Fibroblast of lung (primary cell): ENCODE measurements at regions not wholly inside any gene's neighbourhood (a gene's known extent, or its start where the extent isn't known, plus 50 kb on each side); places are given as distances from the start of the nearest gene placed in this dataset.

Experiments
- DNase-seq, 2 donors: peaks; one replicate each; pipeline versions ENCODE4 v3.0.0 to v3.0.0-alpha.2; 2010; ENCODE audit warnings: low read depth in 2 of 2
- H2AFZ ChIP-seq: 2 replicates; pipeline ENCODE4 v1.5.1; 2012; ENCODE audit warnings: low read length, control low read depth, inconsistent platforms
- H3K27ac ChIP-seq: 2 replicates; pipeline ENCODE4 v1.5.1; 2011; ENCODE audit warnings: low read length, control low read depth; ENCODE audit not compliant: insufficient read depth
- H3K27me3 ChIP-seq: 2 replicates; pipeline ENCODE4 v1.5.1; 2011; ENCODE audit warnings: mild to moderate bottlenecking, low read length; ENCODE audit not compliant: control insufficient read depth, insufficient read depth
- H3K36me3 ChIP-seq: 2 replicates; pipeline ENCODE4 v1.5.1; 2011; ENCODE audit warnings: low read length; ENCODE audit not compliant: control insufficient read depth, insufficient read depth
- H3K4me1 ChIP-seq: 2 replicates; pipeline ENCODE4 v1.5.1; 2011; ENCODE audit warnings: low read length; ENCODE audit not compliant: control insufficient read depth, insufficient read depth; ENCODE audit errors: extremely low read depth
- H3K4me2 ChIP-seq: 2 replicates; pipeline ENCODE4 v1.5.1; 2011; ENCODE audit warnings: low read length, control low read depth; ENCODE audit not compliant: insufficient read depth; ENCODE audit errors: extremely low read depth
- H3K4me3 ChIP-seq, 4 experiments: fragments of 200-600 bp in 1 of 4; sonication (generic) in 1 of 4; replicated peaks in 1 of 4; 2 replicates each; pipeline ENCODE4 v1.5.1; 2011 to 2016; ENCODE audit warnings: low read length in 4 of 4, low read depth in 3 of 4, mild to moderate bottlenecking in 3 of 4, control low read depth in 2 of 4, inconsistent platforms in 1 of 4, mixed read lengths in 1 of 4; ENCODE audit not compliant: insufficient read depth in 1 of 4; ENCODE audit errors: control extremely low read depth in 1 of 4
- H3K79me2 ChIP-seq: 2 replicates; pipeline ENCODE4 v1.5.1; 2012; ENCODE audit warnings: mild to moderate bottlenecking, low read length, inconsistent platforms; ENCODE audit not compliant: control insufficient read depth, insufficient read depth
- H3K9ac ChIP-seq: 2 replicates; pipeline ENCODE4 v1.5.1; 2011; ENCODE audit warnings: mild to moderate bottlenecking, low read length, control low read depth; ENCODE audit not compliant: insufficient read depth
- H3K9me3 ChIP-seq: 2 replicates; pipeline ENCODE4 v1.5.1; 2012; ENCODE audit warnings: low read depth, low read length; ENCODE audit not compliant: control insufficient read depth, insufficient read depth
- H4K20me1 ChIP-seq: 2 replicates; pipeline ENCODE4 v1.5.1; 2011; ENCODE audit warnings: low read length; ENCODE audit not compliant: control insufficient read depth, insufficient read depth; ENCODE audit errors: extremely low read depth
- EZH2 ChIP-seq: IDR thresholded peaks from 2 replicates; pipeline ENCODE4 v1.5.1; 2012; ENCODE audit warnings: low read length, control low read depth, mild to moderate bottlenecking; ENCODE audit errors: missing control alignments
- TF ChIP-seq, protein P1 (sequence below), 2 donors: IDR thresholded peaks in 1 of 2; conservative IDR thresholded peaks in 1 of 2; 1 replicate in 1 of 2; 2 replicates in 1 of 2; pipeline ENCODE4 v1.5.1; 2011 to 2012; ENCODE audit warnings: low read length in 2 of 2, control low read depth in 1 of 2, inconsistent platforms in 1 of 2, low read depth in 1 of 2, mild to moderate bottlenecking in 1 of 2

DNA sequence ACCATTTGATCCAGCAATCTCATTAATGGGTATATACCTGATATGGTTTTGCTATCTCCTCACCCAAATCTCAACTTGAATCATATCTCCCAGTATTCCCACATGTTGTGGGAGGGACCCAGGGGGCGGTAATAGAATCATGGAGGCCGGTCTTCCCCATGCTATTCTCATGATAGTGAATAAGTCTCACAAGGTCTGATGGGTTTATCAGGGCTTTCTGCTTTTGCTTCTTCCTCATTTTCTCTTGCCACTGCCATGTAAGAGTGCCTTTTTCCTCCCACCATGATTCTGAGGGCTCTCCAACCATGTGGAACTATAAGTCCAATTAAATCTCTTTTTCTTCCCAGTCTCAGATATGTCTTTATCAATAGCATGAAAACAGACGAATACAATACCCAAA lies 74.5 kb upstream of the APC start:
- Histone ChIP-seq H3K36me3 (no peaks in the 10 kb centered on the region), H4K20me1 (no peaks in the 10 kb centered on the region), H3K4me2 (no peak overlapping the region), H3K4me3 (no peak overlapping the region), H3K27ac (no peak overlapping the region), H3K27me3 (no peaks in the 10 kb centered on the region), H3K79me2 (no peaks in the 10 kb centered on the region), H3K4me1 (no peaks in the 10 kb centered on the region), H2AFZ (no peak overlapping the region), H3K9ac (no peak overlapping the region), H3K9me3 (no peaks in the 10 kb centered on the region)
- no peak for DNase-seq
- TF ChIP-seq, protein P1, sequence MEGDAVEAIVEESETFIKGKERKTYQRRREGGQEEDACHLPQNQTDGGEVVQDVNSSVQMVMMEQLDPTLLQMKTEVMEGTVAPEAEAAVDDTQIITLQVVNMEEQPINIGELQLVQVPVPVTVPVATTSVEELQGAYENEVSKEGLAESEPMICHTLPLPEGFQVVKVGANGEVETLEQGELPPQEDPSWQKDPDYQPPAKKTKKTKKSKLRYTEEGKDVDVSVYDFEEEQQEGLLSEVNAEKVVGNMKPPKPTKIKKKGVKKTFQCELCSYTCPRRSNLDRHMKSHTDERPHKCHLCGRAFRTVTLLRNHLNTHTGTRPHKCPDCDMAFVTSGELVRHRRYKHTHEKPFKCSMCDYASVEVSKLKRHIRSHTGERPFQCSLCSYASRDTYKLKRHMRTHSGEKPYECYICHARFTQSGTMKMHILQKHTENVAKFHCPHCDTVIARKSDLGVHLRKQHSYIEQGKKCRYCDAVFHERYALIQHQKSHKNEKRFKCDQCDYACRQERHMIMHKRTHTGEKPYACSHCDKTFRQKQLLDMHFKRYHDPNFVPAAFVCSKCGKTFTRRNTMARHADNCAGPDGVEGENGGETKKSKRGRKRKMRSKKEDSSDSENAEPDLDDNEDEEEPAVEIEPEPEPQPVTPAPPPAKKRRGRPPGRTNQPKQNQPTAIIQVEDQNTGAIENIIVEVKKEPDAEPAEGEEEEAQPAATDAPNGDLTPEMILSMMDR (conservative IDR thresholded peaks at IDR 0.05 in 1 of 2, IDR thresholded peaks at IDR 0.05 in 1 of 2; ENCODE audit: low read depth in 1 of 2, low read length in 2 of 2), result no peak
- no peak for TF ChIP-seq EZH2

DNA sequence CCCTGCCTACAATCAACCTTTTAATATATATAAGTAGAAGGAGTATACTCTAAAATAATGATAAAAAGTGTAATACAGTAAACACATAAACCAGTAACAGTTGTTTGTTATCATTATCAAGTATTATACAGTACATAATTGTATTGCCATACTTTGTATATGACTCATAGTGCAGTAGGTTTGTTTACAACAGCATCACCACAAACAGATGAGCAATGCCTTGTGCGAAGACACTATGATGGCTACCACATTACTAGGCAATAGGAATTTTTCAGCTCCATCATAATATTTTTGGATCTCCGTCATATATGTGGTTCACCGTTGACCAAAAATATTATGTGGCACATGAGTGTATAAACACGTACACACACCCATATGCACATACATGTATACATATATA lies 69.7 kb upstream of the APC start:
- no peak overlapping the region for H3K9ac ChIP-seq
- H3K9me3 ChIP-seq, result no peaks in the 10 kb centered on the region
- H3K4me2 ChIP-seq, result no peak overlapping the region
- TF ChIP-seq, protein P1 (conservative IDR thresholded peaks at IDR 0.05 in 1 of 2, IDR thresholded peaks at IDR 0.05 in 1 of 2; ENCODE audit: low read depth in 1 of 2, low read length in 2 of 2), result no peak
- TF ChIP-seq EZH2, result no peak
- H3K36me3 ChIP-seq, result no peaks in the 10 kb centered on the region
- no peak overlapping the region for H2AFZ ChIP-seq
- H4K20me1 ChIP-seq, result no peaks in the 10 kb centered on the region
- H3K4me1 ChIP-seq, result no peaks in the 10 kb centered on the region
- no peaks in the 10 kb centered on the region for H3K79me2 ChIP-seq
- no peaks in the 10 kb centered on the region for H3K27me3 ChIP-seq
- DNase-seq, result no peak
- no peak overlapping the region for H3K4me3 ChIP-seq
- H3K27ac ChIP-seq, result no peak overlapping the region

DNA sequence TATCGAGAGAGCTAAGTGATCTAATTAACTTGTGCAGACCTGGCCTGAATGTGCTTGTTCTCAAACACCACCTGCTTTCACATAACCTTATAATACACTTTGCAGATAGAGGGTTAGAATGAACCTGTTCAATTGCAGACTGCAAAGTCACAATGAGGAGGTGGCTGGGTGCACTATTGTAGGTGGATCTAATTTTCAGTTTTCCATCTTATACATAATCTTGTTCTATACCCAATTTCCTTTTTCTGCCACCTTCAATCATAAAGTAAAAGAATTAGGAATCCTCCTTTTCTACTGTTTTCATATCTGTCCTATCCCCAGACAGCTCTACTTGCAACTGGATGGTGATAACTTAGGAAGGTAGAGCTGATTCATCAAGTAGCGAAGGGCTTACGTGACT lies 68.8 kb upstream of the APC start:
- Histone ChIP-seq H3K36me3 (no peaks in the 10 kb centered on the region), H3K4me1 (no peaks in the 10 kb centered on the region), H3K27ac (no peak overlapping the region), H3K9ac (no peak overlapping the region), H3K9me3 (no peaks in the 10 kb centered on the region), H3K4me2 (no peak overlapping the region), H3K4me3 (no peak overlapping the region), H4K20me1 (no peaks in the 10 kb centered on the region), H2AFZ (no peak overlapping the region), H3K27me3 (no peaks in the 10 kb centered on the region), H3K79me2 (no peaks in the 10 kb centered on the region)
- no peak for TF ChIP-seq EZH2
- TF ChIP-seq, protein P1 (conservative IDR thresholded peaks at IDR 0.05 in 1 of 2, IDR thresholded peaks at IDR 0.05 in 1 of 2; ENCODE audit: low read depth in 1 of 2, low read length in 2 of 2), result no peak
- no peak for DNase-seq
